ENCODE measurements at regions not wholly inside any gene's neighbourhood (a gene's known extent, or its start where the extent isn't known, plus 50 kb on each side); places are given as distances from the start of the nearest gene placed in this dataset.

DNA sequence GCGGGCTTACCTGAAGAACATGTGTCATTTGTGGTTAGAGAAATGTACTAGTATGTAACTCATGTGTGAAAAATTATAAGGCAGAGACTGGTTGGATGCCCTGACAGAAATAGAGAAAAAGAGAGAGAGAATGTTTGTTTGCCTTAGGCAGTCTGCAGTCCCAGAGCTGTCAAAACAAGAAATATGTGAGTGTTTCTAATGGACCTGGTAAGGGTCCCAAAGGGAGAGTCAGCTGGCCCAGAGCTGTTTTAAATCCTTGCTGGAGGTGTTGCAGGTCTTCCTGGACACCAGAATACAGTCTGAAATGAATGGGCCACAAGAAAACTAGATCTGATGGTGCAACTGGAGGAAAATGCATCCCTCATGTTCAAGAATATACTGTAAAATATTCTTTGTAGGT is 158.3 kb upstream of the OGFRL1 start:
- H3K4me3 ChIP-seq (ENCODE audit: low read length) = no peak overlapping the region
- DNase-seq (ENCODE audit: low read depth) = no peak
- TF ChIP-seq, protein P1, sequence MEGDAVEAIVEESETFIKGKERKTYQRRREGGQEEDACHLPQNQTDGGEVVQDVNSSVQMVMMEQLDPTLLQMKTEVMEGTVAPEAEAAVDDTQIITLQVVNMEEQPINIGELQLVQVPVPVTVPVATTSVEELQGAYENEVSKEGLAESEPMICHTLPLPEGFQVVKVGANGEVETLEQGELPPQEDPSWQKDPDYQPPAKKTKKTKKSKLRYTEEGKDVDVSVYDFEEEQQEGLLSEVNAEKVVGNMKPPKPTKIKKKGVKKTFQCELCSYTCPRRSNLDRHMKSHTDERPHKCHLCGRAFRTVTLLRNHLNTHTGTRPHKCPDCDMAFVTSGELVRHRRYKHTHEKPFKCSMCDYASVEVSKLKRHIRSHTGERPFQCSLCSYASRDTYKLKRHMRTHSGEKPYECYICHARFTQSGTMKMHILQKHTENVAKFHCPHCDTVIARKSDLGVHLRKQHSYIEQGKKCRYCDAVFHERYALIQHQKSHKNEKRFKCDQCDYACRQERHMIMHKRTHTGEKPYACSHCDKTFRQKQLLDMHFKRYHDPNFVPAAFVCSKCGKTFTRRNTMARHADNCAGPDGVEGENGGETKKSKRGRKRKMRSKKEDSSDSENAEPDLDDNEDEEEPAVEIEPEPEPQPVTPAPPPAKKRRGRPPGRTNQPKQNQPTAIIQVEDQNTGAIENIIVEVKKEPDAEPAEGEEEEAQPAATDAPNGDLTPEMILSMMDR (conservative IDR thresholded peaks at IDR 0.05; ENCODE audit: low read depth, low read length) = no peak

DNA sequence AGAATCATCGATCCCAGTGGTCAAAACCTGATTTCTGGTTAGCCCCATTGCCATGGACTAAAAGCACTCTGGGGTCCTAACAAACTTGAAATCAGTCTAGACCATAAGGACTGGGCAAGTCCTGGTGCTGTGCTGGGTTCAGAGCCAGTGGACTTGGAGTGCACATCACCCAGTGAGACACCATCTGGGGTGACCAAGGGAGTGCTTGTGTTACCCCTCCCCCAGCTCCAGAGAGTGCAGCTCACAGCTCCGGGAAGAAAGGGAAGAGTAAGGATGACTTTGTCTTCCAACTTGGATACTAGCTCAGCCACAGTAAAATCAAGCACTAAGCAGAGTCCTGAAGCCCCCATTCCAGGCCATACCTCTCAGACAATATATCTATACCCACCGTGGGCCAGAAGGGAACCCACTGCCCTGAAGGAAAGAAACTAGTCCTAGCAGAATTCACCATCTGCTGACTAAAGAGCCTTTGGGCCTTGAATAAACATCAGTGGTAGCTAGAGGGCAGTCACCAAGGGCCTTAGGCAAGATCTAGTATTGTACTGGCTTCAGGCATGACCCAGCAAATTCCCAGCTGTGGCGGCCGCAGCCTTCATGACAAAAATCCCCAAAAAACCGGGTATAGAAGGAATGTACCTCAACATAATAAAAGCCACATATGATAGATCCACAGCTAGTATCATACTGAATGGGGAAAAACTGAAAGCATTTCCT is 153.5 kb upstream of the OGFRL1 start:
- DNase-seq (ENCODE audit: low read depth) = no peak
- no peak overlapping the region for H3K4me3 ChIP-seq (ENCODE audit: low read length)
- TF ChIP-seq, protein P1 (conservative IDR thresholded peaks at IDR 0.05; ENCODE audit: low read depth, low read length) = no peak

DNA sequence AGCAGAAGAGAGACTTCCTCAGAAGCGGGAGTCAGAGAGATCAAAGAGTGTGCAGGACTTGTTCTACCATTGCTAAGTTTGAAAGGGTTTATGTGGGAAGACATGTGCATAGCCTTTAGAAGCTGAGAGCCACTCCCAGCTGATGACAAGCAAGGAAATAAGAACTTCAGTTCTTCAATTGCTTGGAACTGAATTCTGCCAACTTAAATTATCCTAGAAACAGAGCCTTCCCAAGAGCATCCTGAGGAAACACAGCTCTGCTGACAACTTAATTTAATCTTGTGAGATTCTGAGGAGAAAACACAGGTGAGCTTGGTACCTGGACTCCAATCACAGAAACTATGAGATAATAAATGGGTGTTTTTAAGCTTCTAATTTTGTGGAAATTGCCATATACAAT is 150.6 kb upstream of the OGFRL1 start:
- TF ChIP-seq, protein P1 (conservative IDR thresholded peaks at IDR 0.05; ENCODE audit: low read depth, low read length) = no peak
- H3K4me3 ChIP-seq (ENCODE audit: low read length) = no peak overlapping the region
- no peak for DNase-seq (ENCODE audit: low read depth)

DNA sequence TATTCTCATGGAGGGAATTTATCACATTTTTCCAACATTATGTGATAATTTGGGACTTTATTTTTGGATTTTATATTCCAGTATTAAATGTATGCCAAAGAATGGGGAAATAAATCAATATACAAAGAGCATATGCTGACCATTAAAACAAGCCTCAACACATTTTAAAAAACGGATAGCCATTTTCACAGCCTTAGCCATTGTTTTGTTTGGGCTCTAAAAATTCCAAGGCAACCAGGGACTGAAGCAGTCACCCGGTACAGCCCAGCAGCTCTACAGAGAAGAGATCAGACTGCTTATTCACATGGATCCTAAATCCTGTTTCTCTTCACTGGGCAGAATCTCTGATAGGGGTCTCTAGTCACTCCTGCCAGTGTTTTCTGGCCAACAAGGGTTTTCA is 150.2 kb upstream of the OGFRL1 start:
- no peak for DNase-seq (ENCODE audit: low read depth)

DNA sequence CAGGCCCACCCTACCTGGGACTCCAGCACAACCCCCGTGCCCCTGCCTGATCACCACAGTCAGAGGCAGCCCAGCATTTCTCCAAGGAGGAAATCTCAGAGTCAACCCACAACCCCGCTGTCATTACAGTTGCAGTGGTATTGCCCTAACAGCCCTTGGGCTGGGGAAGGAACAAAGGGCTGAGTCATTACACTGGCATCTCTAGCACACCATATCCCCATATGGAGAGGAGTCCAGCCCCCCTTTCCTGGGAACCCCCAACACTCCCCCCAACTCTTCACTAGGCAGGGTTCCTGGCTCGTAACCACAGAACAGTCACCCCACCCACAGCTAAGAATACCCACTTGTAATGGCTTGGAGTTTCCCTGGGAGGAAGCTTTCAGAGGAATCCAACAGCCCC is 149.4 kb upstream of the OGFRL1 start:
- TF ChIP-seq, protein P1 (conservative IDR thresholded peaks at IDR 0.05; ENCODE audit: low read depth, low read length) = no peak
- no peak for DNase-seq (ENCODE audit: low read depth)
- no peak overlapping the region for H3K4me3 ChIP-seq (ENCODE audit: low read length)

More for the DNA sequence above, 150.2 kb upstream of the OGFRL1 start:
- no peak overlapping the region for H3K4me3 ChIP-seq (ENCODE audit: low read length)
- TF ChIP-seq, protein P1 (conservative IDR thresholded peaks at IDR 0.05; ENCODE audit: low read depth, low read length) = no peak

DNA sequence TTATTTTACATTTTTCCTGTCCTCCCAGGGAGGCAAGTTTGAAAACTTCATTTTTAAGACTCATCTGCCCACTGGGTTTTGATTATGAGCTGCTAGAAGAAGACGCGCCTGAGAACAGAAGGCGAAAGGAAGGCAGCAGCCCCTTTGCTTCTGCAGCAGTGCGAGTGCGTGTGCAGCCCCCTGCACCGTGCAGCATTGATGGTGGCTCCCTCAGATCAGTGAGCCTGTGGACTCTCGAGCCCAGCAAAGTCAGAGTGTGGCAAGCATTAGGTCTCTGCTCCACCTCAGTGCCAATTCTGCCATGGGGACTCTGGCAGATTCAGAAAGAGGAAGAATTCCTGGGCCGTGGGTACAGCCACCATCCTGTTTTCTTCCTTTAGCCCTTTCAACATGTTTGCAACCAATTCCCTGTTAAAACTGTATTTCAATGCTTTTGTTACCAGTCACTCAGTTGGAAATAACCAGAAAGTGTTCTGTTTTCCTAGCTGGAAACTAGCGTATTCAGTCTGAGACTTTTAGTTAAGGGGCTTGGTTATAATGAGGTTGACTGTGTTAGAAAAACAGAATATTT is 134.8 kb upstream of the OGFRL1 start:
- no peak for DNase-seq (ENCODE audit: low read depth)
- H3K4me3 ChIP-seq (ENCODE audit: low read length) = no peak overlapping the region
- TF ChIP-seq, protein P1 (conservative IDR thresholded peaks at IDR 0.05; ENCODE audit: low read depth, low read length) = no peak

DNA sequence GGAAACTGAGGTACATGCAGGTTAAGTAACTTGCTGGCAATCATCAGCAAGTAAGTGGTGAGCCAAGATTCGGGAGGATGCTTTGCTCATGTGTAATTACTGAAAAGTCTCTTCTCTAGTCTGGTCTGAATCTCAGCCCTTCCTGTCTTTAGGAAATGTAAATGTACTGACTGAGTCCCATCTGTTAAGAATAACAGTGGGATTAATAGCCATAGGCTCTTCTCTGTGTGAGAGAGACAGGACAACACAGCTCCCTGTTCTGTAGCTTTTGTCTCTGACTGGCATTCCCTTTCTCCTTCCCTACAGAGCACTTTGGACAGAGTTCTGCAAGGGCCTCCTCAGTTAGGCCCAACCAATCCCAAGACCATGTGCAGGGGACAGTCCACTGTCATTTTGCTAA is 131.3 kb upstream of the OGFRL1 start:
- H3K4me3 ChIP-seq (ENCODE audit: low read length) = no peak overlapping the region
- no peak for DNase-seq (ENCODE audit: low read depth)
- TF ChIP-seq, protein P1 (conservative IDR thresholded peaks at IDR 0.05; ENCODE audit: low read depth, low read length) = no peak

Data from retinal pigment epithelial cell (primary cell).